HL-60 (cell line): ENCODE measurements at regions not wholly inside any gene's neighbourhood (a gene's known extent, or its start where the extent isn't known, plus 50 kb on each side); places are given as distances from the start of the nearest gene placed in this dataset.

Source experiments
- DNase-seq, 2 experiments: peaks; one replicate each; pipeline ENCODE4 v3.0.0-alpha.2; 2010 to 2020; ENCODE audit warnings: low read depth in 1 of 2, low spot score in 1 of 2
- H3K27ac ChIP-seq: fragments of 250-450 bp; sonication (Bioruptor Pico); replicated peaks from 2 replicates; pipeline ENCODE4 v1.5.1; 2020; ENCODE audit warnings: mild to moderate bottlenecking, moderate library complexity
- H3K27me3 ChIP-seq: fragments of 250-450 bp; sonication (Bioruptor Pico); 2 replicates; pipeline ENCODE4 v1.5.1; 2021; ENCODE audit warnings: mild to moderate bottlenecking, moderate library complexity; ENCODE audit not compliant: insufficient read depth, poor library complexity, severe bottlenecking
- H3K4me3 ChIP-seq: replicated peaks from 2 replicates; pipeline ENCODE4 v1.5.1; 2011; ENCODE audit warnings: mild to moderate bottlenecking, control low read depth, low read length; ENCODE audit not compliant: insufficient read depth
- CTCF ChIP-seq: IDR thresholded peaks from one replicate; pipeline ENCODE4 v1.5.1; 2011; ENCODE audit warnings: low read length, control low read depth, inconsistent platforms; ENCODE audit not compliant: insufficient read depth
- GABPA ChIP-seq: IDR thresholded peaks from 2 replicates; pipeline ENCODE4 v1.6.1; 2012; ENCODE audit warnings: low read depth
- POLR2AphosphoS5 ChIP-seq: IDR thresholded peaks from 2 replicates; pipeline ENCODE4 v1.6.1; 2012; ENCODE audit warnings: low read depth
- REST ChIP-seq: IDR thresholded peaks from 2 replicates; pipeline ENCODE4 v1.6.1; 2012; ENCODE audit warnings: low read depth; ENCODE audit not compliant: insufficient replicate concordance
- SPI1 ChIP-seq: IDR thresholded peaks from 2 replicates; pipeline ENCODE4 v1.6.1; 2012; ENCODE audit warnings: low read depth, mild to moderate bottlenecking, borderline replicate concordance

GRCh38 chr17:20924306-20924705 lies 118.5 kb downstream of the USP22 start:
- Histone ChIP-seq H3K27ac (no peak overlapping the region), H3K27me3 (peaks cover 8% of the 10 kb centered on the region), H3K4me3 (no peak overlapping the region)
- TF ChIP-seq REST (no peak), CTCF (no peak)
- DNase-seq: no peak

GRCh38 chr17:20925091-20925490 lies 117.7 kb downstream of the USP22 start:
- Histone ChIP-seq H3K27ac (no peak overlapping the region), H3K27me3 (peaks cover 3% of the 10 kb centered on the region), H3K4me3 (no peak overlapping the region)
- TF ChIP-seq SPI1 (no peak), REST (no peak), POLR2AphosphoS5 (no peak), CTCF (no peak), GABPA (no peak)
- no peak for DNase-seq

- DNase-seq: no peak
- Histone ChIP-seq H3K27ac (no peak overlapping the region), H3K4me3 (no peak overlapping the region), H3K27me3 (no peaks in the 10 kb centered on the region)
- TF ChIP-seq POLR2AphosphoS5 (no peak), REST (no peak), SPI1 (no peak), CTCF (no peak), GABPA (no peak)
These were observed 116.9 kb downstream of the USP22 start for GRCh38 chr17:20925954-20926353.
